ENCODE measurements at regions not wholly inside any gene's neighbourhood (a gene's known extent, or its start where the extent isn't known, plus 50 kb on each side); places are given as distances from the start of the nearest gene placed in this dataset.
"Not testable (repeated sequence)": the region's sequence is repeated elsewhere in the genome, so short reads cannot be mapped to it uniquely, and the experiment has no call there.

DNA sequence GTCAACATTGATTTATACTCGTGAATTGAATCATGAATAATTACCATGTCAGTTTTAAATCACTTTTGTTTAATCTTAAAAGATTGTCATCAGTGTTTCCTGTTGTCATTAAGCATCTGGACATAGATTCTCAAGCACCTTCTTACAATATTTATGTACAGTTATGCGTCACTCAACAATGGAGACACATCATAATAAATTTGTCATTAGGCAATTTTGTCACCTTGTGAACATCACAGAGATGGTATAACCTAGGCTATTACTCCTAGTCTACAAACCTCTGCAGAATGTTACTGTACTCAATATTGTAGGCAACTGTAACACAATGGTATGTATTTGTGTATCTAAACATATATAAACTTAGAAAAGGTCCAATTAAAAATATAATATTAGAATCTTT lies 2130.9 kb upstream of the PCDH20 start:
- no peak for DNase-seq

DNA sequence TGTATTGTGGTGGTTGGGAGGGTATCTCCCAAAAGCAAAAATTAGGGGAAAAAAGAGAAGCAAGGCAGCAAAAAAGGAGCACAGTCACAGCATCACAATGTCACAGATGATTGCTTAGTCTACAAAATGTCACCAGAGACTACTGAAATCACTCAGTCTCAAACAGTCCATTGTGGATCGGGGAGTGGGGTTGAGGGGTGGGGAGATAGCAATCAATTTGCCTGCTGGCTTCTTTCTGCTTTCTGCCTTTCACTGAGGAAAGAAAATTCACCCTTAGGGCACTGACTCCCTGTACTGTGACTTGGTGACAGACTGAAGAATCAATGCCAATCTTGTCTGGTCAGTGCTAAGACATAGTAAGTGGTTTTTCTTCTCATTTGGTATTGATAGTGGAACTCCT lies 2127.1 kb upstream of the PCDH20 start:
- DNase-seq = no peak

DNA sequence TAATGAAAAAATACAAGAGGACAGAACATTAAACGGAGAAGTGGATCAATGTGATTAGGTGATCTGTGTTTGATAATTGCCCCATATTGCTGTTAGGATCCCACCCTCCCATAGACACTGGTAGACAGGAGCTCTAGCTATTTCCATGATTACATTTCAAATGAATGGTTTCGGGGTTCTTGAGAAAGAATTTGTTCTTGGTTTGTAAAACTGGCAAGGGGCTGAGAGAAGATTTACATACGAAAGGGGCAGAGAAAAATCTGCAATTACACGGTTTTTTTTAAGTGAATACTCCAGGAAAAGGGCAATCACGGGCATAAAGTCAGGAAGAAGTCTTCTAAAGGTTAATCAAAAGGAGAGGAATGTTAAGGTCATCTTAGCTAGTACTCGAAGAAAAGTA lies 2125.7 kb upstream of the PCDH20 start:
- DNase-seq = no peak

DNA sequence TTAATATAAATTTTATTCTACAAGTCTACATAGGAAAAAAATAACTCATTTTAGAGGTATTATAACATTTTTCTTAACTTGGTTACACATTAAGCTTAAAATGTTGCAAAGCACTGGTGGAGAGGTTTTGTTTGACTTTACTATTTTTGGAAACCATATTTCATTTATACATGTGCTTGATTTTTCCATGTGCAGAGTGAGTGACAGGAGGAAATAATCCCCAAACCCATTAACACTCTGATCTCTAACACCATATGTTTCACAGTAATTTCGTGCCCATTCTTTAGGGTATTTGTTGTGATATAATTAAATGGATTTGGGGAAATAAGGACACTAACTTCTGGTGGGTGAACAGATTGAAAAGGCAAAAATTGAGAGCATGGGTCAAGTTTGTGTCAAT lies 2124.4 kb upstream of the PCDH20 start:
- no peak for DNase-seq

DNA sequence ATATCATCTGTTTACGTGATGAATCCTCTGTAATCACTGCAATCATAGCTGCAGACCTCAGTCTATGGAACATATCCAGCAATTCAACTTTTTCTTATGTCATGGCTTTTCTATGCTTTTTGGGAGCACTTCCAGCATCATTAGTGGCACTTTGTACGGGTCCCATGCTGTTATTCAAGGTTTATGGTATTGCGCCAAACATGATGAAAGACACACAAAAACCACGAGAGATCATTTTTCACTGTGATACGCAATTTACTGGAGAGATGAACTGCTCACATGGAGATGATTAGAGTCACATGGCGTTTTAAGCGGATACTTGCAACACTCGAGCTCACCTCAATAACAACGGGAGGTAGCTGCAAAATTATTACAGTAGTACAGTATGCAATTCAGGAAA lies 2101.7 kb upstream of the PCDH20 start:
- no peak for DNase-seq

DNA sequence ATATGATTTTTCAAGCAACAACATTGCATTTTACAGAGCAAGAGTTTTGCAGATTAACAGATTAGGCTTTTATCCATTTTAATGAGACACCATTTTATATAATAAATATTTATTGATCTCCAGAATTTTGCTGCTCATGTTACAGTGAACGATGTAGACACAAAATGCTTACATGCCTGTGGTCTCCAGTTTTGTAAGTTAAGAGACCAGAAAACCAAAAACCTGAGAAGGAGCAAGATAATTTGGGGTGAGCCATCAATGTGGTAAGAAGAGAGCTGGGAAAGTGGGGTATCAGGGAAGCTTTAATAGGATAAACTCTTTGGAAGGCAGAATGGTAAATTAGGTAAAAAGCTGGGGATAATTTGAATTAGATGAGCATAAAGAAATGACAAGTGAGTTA lies 2100.5 kb upstream of the PCDH20 start:
- DNase-seq = no peak

DNA sequence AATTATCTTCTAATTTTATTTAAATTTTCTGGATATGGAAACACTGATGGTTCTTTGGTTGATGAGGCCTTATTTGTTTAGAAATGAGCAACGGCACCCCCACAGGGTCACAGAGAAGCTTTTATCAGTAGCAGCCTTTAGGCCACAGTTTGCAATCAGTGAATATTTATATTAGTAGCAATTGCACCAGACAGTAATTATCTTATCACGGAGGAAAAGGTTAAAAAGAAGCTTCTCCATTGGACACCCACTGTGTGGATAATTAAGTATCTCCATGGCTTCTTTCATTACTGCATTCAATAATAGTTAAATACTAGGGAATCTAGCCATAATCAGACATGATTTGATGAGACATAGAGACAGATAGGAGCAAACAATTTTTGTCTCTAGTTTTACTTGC lies 2099.2 kb upstream of the PCDH20 start:
- DNase-seq = no peak

GRCh38 chr13:63512095-63512494 lies 2096.4 kb upstream of the PCDH20 start:
- DNase-seq = no peak

DNA sequence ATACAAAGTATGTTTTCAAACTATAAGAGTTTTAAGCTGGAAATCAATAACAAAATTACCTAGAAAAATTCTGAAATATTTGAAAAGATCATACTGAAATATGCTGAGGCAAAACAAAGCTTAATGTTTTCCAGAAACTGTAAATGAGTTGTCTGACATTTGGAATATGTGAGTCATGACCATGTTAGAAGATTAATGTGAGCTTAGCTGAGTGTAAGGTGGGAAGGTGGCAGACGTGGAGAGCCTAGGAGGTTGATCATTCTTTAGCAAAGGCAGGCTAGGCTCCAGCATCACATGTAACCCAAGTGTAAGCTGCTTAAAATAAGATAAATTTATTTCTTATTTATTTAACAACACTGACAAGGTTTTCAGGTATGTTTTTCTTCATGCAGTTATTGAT lies 2086.1 kb upstream of the PCDH20 start:
- DNase-seq = no peak

- no peak for DNase-seq
Observed at GRCh38 chr13:63497601-63498000, 2082.0 kb upstream of the PCDH20 start.

DNA sequence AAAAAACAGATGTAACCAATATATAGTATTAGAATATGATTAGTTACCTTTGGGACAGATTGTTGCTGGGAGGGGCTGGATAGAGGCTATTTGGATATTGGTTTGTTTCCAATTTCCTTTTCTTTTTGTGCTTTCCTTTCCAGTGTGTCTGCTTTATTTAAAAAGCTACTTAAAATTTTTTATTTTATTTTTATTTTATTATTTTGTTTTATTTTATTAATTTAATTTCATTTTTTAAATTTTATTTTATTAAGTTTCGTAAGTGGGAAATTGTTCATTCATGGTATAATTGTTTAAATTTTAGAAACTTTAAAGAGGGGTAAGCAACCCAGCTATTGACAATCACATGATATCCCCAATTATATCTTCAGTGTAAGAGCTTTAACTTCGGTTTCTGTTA lies 2077.0 kb upstream of the PCDH20 start:
- no peak for DNase-seq

- no peak for DNase-seq
Observed at GRCh38 chr13:63490149-63490548, 2074.5 kb upstream of the PCDH20 start.

GRCh38 chr13:63481334-63481733 lies 2065.7 kb upstream of the PCDH20 start:
- no peak for DNase-seq

GRCh38 chr13:63472711-63473110 lies 2057.1 kb upstream of the PCDH20 start:
- DNase-seq = no peak

DNA sequence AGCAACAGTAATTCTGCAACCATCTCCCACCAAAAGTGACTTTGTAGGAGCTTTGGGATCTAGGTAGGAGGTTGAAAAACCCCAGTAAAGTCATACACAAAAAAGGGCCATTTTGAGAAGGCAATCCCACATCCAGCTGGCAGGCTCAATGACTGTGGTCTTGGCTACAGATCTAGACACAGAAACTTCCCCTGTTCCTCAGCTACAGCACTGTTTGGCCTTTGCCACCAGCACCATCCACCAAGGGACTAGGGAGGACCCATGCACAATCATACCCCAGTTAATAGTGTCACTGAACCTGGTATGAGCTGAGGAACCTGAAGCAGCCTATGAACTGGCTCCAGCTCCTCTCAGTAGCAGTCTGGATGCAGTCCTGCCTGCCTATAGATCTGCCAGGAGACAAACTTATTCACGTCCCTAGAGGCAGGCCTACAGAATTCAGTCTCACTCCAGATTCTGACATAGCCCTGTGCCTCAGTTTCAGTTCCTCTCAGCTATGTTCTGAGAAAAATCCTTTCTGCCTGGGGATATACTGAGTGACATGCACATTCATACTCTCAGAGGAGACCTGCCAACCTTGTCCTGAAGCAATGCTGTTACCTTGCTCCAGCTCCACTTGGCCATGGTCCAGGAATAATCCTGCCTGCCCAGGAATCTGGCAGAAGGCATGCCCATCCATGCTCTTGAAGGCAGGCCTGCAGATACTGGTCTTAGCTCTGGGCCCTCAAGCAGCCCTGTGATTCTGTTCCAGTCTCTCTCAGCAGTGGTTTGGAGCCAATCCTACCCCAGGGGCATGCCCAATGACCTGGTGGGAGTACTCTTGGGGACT lies 2048.3 kb upstream of the PCDH20 start:
- DNase-seq = no peak

DNA sequence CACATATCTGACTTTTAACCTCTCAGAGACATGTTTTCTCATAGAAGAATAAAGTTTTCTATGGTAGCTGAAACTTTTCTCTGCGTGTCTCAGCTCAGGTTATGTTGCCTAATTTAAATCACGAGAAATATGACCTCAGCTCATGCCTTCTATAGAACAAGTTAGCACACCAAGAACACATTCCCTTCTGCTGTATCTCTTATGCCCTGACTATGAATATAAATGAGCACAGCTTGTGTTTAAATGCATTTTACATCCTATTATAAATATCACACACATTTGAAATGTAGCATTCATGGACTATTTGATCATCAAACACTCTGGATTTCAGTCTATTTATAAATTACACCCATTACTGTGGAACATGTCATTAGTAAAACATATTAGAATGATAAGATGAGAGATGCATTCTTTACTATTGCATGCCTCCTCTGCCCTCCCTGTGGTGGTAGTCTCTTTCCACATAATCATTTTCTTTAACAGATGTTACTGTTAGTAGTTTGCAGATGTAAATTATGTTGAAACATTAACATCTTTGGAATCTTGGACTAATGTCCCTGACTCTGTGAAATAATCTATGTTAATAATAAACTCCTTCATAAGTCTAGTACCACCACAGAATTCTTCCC lies 2044.9 kb upstream of the PCDH20 start:
- no peak for DNase-seq

GRCh38 chr13:63457186-63457585 lies 2041.5 kb upstream of the PCDH20 start:
- no peak for DNase-seq

DNA sequence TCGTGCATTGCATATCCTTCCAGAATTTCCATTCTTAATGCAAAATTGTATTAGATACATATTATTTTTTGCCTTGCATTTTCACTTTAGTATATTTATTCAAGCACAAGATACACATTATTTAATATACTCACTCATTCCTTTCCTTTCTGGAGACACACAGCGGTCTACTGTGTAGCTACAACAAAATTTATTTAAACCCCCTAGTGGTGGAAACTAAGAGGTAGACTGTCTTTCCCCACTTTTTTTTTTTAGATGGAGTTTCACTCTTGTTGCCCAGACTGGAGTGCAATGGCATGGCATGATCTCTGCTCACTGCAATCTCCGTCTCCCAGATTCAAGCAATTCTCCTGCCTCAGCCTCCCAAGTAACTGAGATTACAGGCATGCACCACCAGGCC lies 2040.3 kb upstream of the PCDH20 start:
- no peak for DNase-seq

DNA sequence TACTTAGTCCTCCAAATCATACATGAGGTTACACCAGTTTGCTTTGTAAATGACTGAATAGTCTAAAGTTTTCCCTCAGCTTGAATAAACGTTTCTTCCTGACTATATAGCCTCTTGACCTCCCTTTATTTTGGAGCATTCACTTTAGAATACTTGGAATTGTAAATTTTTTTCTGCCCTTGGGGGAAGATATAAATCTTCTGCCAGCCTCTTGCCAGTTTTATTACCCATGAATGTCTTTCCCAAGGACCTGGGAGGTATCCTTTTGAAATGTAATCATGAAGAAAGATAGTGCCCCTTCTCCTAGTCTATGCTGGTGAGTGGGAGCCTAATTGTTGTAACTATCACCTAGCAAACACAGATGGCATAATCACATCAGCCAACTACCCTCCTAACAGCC lies 2033.9 kb upstream of the PCDH20 start:
- no peak for DNase-seq

DNA sequence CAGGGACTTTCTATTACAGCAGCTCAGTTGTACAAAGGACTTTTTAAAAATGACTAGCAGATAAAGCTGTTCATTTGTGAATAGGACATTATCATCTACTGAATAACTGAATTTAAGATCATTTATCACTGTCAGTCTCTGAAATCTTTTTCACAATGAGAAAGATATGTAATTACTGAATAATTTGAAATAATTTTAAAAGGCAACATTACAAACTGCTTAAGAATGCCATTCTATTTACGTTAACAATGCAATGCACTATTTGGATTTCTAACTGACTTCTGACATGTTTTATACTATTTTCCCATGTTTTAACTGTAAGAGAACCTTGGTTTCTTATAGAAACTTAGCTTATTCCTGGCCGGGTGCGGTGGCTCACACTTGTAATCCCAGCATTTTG lies 2033.0 kb upstream of the PCDH20 start:
- DNase-seq = no peak

GRCh38 chr13:63446329-63446728 lies 2030.7 kb upstream of the PCDH20 start:
- DNase-seq = no peak

DNA sequence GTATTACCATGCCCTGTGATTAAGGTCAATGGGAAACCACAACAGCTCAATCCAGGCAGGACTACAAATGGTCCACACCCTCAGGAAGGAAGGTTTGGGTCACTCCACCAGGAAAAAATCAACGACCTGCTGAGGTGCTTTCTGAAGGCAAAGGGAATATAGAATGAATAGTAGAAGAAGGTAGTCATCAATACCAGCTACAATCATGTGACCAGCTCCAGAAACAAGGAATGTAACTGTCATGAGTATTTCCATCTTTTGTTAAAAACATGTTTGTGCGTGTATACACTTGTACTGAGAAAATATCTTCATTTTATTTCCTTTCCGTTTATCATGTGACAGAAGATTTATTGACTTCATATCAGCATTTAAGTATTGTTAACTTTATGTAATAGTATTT lies 2028.6 kb upstream of the PCDH20 start:
- DNase-seq = not testable (repeated sequence)

GRCh38 chr13:63438951-63439350 lies 2023.3 kb upstream of the PCDH20 start:
- DNase-seq = no peak

GRCh38 chr13:63436325-63436668 lies 2020.6 kb upstream of the PCDH20 start:
- no peak for DNase-seq
